Stimulated activated naive B cell treated with anti-CD40 and anti-IgM and Interleukin-4, amounts not matched to agents 10 μg/mL and 1 μg/mL and 100 μg/mL, for 72 hours (primary cell): ENCODE measurements at regions not wholly inside any gene's neighbourhood (a gene's known extent, or its start where the extent isn't known, plus 50 kb on each side); places are given as distances from the start of the nearest gene placed in this dataset.

Experiments
- ATAC-seq, 2 donors: fragments of 150-1000 bp; cut with Tn5 transposase; replicated peaks; 2 replicates each; pipeline ENCODE4 v1.10.0; 2021; ENCODE audit warnings: moderate library complexity in 1 of 2
- DNase-seq: peaks from one replicate; pipeline ENCODE4 v3.0.0; 2021
- H3K27ac Mint-ChIP-seq: one replicate; pipeline ENCODE4 v1.8.0; 2022; ENCODE audit warnings: mild to moderate bottlenecking, mixed read lengths
- H3K27me3 Mint-ChIP-seq, 2 donors: one replicate each; pipeline ENCODE4 v1.8.0; 2022; ENCODE audit warnings: mixed read lengths in 2 of 2
- H3K36me3 Mint-ChIP-seq, 2 donors: one replicate each; pipeline ENCODE4 v1.8.0; 2022; ENCODE audit warnings: mixed read lengths in 2 of 2, mild to moderate bottlenecking in 1 of 2
- H3K4me1 Mint-ChIP-seq, 2 donors: one replicate each; pipeline ENCODE4 v1.8.0; 2022; ENCODE audit warnings: mixed read lengths in 2 of 2, mild to moderate bottlenecking in 1 of 2
- H3K4me3 Mint-ChIP-seq, 2 donors: one replicate each; pipeline ENCODE4 v1.8.0; 2022; ENCODE audit warnings: mild to moderate bottlenecking in 2 of 2, mixed read lengths in 2 of 2, moderate library complexity in 1 of 2
- H3K9me3 Mint-ChIP-seq, 2 donors: one replicate each; pipeline ENCODE4 v1.8.0; 2022; ENCODE audit warnings: mixed read lengths in 2 of 2, mild to moderate bottlenecking in 1 of 2

- H3K4me1 Mint-ChIP-seq, result peaks cover 13 to 15% of the 10 kb centered on the region in 2 donors
- DNase-seq (no peak), ATAC-seq (no peak)
- H3K9me3 Mint-ChIP-seq, result no peaks in the 10 kb centered on the region
- peaks cover 32 to 44% of the 10 kb centered on the region in 2 donors for H3K27me3 Mint-ChIP-seq
- H3K36me3 Mint-ChIP-seq, result no peaks in the 10 kb centered on the region
- H3K27ac Mint-ChIP-seq, result no peak overlapping the region
- no peak overlapping the region for H3K4me3 Mint-ChIP-seq
Measured at GRCh38 chr16:87231911-87232310, 85.3 kb downstream of the C16orf95 start.

- no peaks in the 10 kb centered on the region for H3K36me3 Mint-ChIP-seq
- ATAC-seq (no peak), DNase-seq (no peak)
- peaks cover 30 to 54% of the 10 kb centered on the region in 2 donors for H3K27me3 Mint-ChIP-seq
- no peak overlapping the region for H3K4me3 Mint-ChIP-seq
- H3K9me3 Mint-ChIP-seq, result no peaks in the 10 kb centered on the region
- H3K4me1 Mint-ChIP-seq, result peaks cover 13 to 15% of the 10 kb centered on the region in 2 donors
- no peak overlapping the region for H3K27ac Mint-ChIP-seq
Measured at GRCh38 chr16:87233928-87234327, 83.3 kb downstream of the C16orf95 start.

GRCh38 chr16:87234601-87235000 is 82.6 kb downstream of the C16orf95 start:
- peaks cover 13 to 15% of the 10 kb centered on the region in 2 donors for H3K4me1 Mint-ChIP-seq
- H3K36me3 Mint-ChIP-seq, result no peaks in the 10 kb centered on the region
- no peak overlapping the region for H3K27ac Mint-ChIP-seq
- no peak overlapping the region for H3K4me3 Mint-ChIP-seq
- peaks cover 30 to 53% of the 10 kb centered on the region in 2 donors for H3K27me3 Mint-ChIP-seq
- ATAC-seq (no peak), DNase-seq (no peak)
- H3K9me3 Mint-ChIP-seq, result no peaks in the 10 kb centered on the region

GRCh38 chr16:87235810-87236515 is 81.2 kb downstream of the C16orf95 start:
- H3K27ac Mint-ChIP-seq, result peak overlapping the region; percentile 25
- H3K9me3 Mint-ChIP-seq, result no peaks in the 10 kb centered on the region
- peaks cover 36 to 55% of the 10 kb centered on the region in 2 donors for H3K27me3 Mint-ChIP-seq
- peaks cover 13 to 15% of the 10 kb centered on the region in 2 donors for H3K4me1 Mint-ChIP-seq
- H3K36me3 Mint-ChIP-seq, result no peaks in the 10 kb centered on the region
- DNase-seq (no peak), ATAC-seq (peak; percentile 57 to 63)
- H3K4me3 Mint-ChIP-seq, result peak overlapping the region in 1 of 2 donors; percentile 34

- Mint-ChIP-seq H3K27me3 (peaks cover 36 to 56% of the 10 kb centered on the region in 2 donors), H3K4me1 (peaks cover 13 to 15% of the 10 kb centered on the region in 2 donors), H3K9me3 (no peaks in the 10 kb centered on the region), H3K27ac (no peak overlapping the region), H3K36me3 (no peaks in the 10 kb centered on the region), H3K4me3 (peak overlapping the region in 1 of 2 donors; percentile 34)
- ATAC-seq (peak; percentile 23 to 29), DNase-seq (no peak)
Measured at GRCh38 chr16:87236516-87237115, 80.6 kb downstream of the C16orf95 start.

- peaks cover 36 to 53% of the 10 kb centered on the region in 2 donors for H3K27me3 Mint-ChIP-seq
- DNase-seq (no peak), ATAC-seq (no peak)
- peaks cover 13 to 15% of the 10 kb centered on the region in 2 donors for H3K4me1 Mint-ChIP-seq
- H3K9me3 Mint-ChIP-seq, result no peaks in the 10 kb centered on the region
- H3K27ac Mint-ChIP-seq, result no peak overlapping the region
- H3K36me3 Mint-ChIP-seq, result no peaks in the 10 kb centered on the region
- H3K4me3 Mint-ChIP-seq, result no peak overlapping the region
Measured at GRCh38 chr16:87238361-87238715, 78.9 kb downstream of the C16orf95 start.

GRCh38 chr16:87239545-87239944 is 77.6 kb downstream of the C16orf95 start:
- H3K27ac Mint-ChIP-seq, result no peak overlapping the region
- no peak overlapping the region for H3K4me3 Mint-ChIP-seq
- DNase-seq (no peak), ATAC-seq (no peak)
- no peaks in the 10 kb centered on the region for H3K36me3 Mint-ChIP-seq
- peaks cover 26 to 43% of the 10 kb centered on the region in 2 donors for H3K27me3 Mint-ChIP-seq
- H3K4me1 Mint-ChIP-seq, result peaks cover 13 to 15% of the 10 kb centered on the region in 2 donors
- no peaks in the 10 kb centered on the region for H3K9me3 Mint-ChIP-seq

GRCh38 chr16:87240211-87241136 is 76.7 kb downstream of the C16orf95 start:
- H3K4me3 Mint-ChIP-seq, result no peak overlapping the region
- no peaks in the 10 kb centered on the region for H3K36me3 Mint-ChIP-seq
- no peak overlapping the region for H3K27ac Mint-ChIP-seq
- DNase-seq (no peak), ATAC-seq (no peak)
- peaks cover 12 to 14% of the 10 kb centered on the region in 2 donors for H3K4me1 Mint-ChIP-seq
- no peaks in the 10 kb centered on the region for H3K9me3 Mint-ChIP-seq
- H3K27me3 Mint-ChIP-seq, result peaks cover 20 to 34% of the 10 kb centered on the region in 2 donors

GRCh38 chr16:87241137-87241771 is 75.9 kb downstream of the C16orf95 start:
- peaks cover 5 to 6% of the 10 kb centered on the region in 2 donors for H3K4me1 Mint-ChIP-seq
- no peak overlapping the region for H3K4me3 Mint-ChIP-seq
- no peak for DNase-seq
- peaks cover 14 to 26% of the 10 kb centered on the region in 2 donors for H3K27me3 Mint-ChIP-seq
- H3K27ac Mint-ChIP-seq, result no peak overlapping the region
- no peak for ATAC-seq
- no peaks in the 10 kb centered on the region for H3K9me3 Mint-ChIP-seq
- H3K36me3 Mint-ChIP-seq, result no peaks in the 10 kb centered on the region

GRCh38 chr16:87243478-87243877 is 73.7 kb downstream of the C16orf95 start:
- DNase-seq (no peak), ATAC-seq (no peak)
- no peaks in the 10 kb centered on the region for H3K9me3 Mint-ChIP-seq
- H3K27ac Mint-ChIP-seq, result no peak overlapping the region
- H3K4me3 Mint-ChIP-seq, result no peak overlapping the region
- peaks cover 5 to 9% of the 10 kb centered on the region in 2 donors for H3K27me3 Mint-ChIP-seq
- peaks cover 0 to 2% of the 10 kb centered on the region in 2 donors for H3K4me1 Mint-ChIP-seq
- no peaks in the 10 kb centered on the region for H3K36me3 Mint-ChIP-seq

- no peaks in the 10 kb centered on the region for H3K9me3 Mint-ChIP-seq
- H3K4me1 Mint-ChIP-seq, result peaks cover 0 to 8% of the 10 kb centered on the region in 2 donors
- no peak overlapping the region for H3K27ac Mint-ChIP-seq
- H3K4me3 Mint-ChIP-seq, result no peak overlapping the region
- peaks cover 5 to 9% of the 10 kb centered on the region in 2 donors for H3K27me3 Mint-ChIP-seq
- H3K36me3 Mint-ChIP-seq, result no peaks in the 10 kb centered on the region
- no peak for ATAC-seq
- no peak for DNase-seq
Measured at GRCh38 chr16:87244636-87245197, 72.5 kb downstream of the C16orf95 start.

- H3K4me1 Mint-ChIP-seq, result peaks cover 0 to 8% of the 10 kb centered on the region in 2 donors
- ATAC-seq (no peak), DNase-seq (no peak)
- H3K9me3 Mint-ChIP-seq, result no peaks in the 10 kb centered on the region
- H3K27ac Mint-ChIP-seq, result no peak overlapping the region
- H3K4me3 Mint-ChIP-seq, result no peak overlapping the region
- H3K36me3 Mint-ChIP-seq, result no peaks in the 10 kb centered on the region
- H3K27me3 Mint-ChIP-seq, result peaks cover 3 to 5% of the 10 kb centered on the region in 2 donors
Measured at GRCh38 chr16:87245511-87245910, 71.7 kb downstream of the C16orf95 start.

- Mint-ChIP-seq H3K27ac (no peak overlapping the region), H3K27me3 (no peaks in the 10 kb centered on the region), H3K4me1 (peaks cover 0 to 8% of the 10 kb centered on the region in 2 donors), H3K36me3 (no peaks in the 10 kb centered on the region), H3K4me3 (no peak overlapping the region), H3K9me3 (no peaks in the 10 kb centered on the region)
- no peak for DNase-seq
- ATAC-seq, result no peak
Measured at GRCh38 chr16:87246269-87247065, 70.7 kb downstream of the C16orf95 start.
